WERI-Rb-1 (cell line): ENCODE measurements at regions not wholly inside any gene's neighbourhood (a gene's known extent, or its start where the extent isn't known, plus 50 kb on each side); places are given as distances from the start of the nearest gene placed in this dataset.

ENCODE experiments used
- DNase-seq: peaks from one replicate; pipeline ENCODE4 v3.0.0-alpha.2; 2020
- H3K27ac ChIP-seq: fragments of 250-450 bp; sonication (Bioruptor Pico); 2 replicates; pipeline ENCODE4 v1.5.1; 2020; ENCODE audit warnings: mild to moderate bottlenecking, moderate library complexity
- H3K27me3 ChIP-seq: fragments of 250-450 bp; sonication (Bioruptor Pico); 2 replicates; pipeline ENCODE4 v1.5.1; 2021; ENCODE audit warnings: mild to moderate bottlenecking, low read depth, moderate library complexity; ENCODE audit not compliant: insufficient read depth, severe bottlenecking
- H3K36me3 ChIP-seq: fragments of 250-450 bp; sonication (Bioruptor Pico); 2 replicates; pipeline ENCODE4 v1.5.1; 2020; ENCODE audit warnings: mild to moderate bottlenecking, moderate library complexity
- H3K4me3 ChIP-seq: 2 replicates; pipeline ENCODE4 v1.5.1; 2011; ENCODE audit warnings: low read depth, mild to moderate bottlenecking, control low read depth, low read length
- H3K9me3 ChIP-seq: fragments of 250-450 bp; sonication (Bioruptor Pico); 2 replicates; pipeline ENCODE4 v1.5.1; 2021; ENCODE audit warnings: mild to moderate bottlenecking, moderate library complexity; ENCODE audit not compliant: severe bottlenecking
- TF ChIP-seq, protein P1 (sequence below): IDR thresholded peaks from 2 replicates; pipeline ENCODE4 v1.5.1; 2011; ENCODE audit warnings: low read depth, mild to moderate bottlenecking, control low read depth, inconsistent platforms, low read length

GRCh38 chr12:13288937-13289652, 92.6 kb downstream of the EMP1 start:
- no peak overlapping the region for H3K27ac ChIP-seq
- H3K4me3 ChIP-seq, result no peak overlapping the region
- no peaks in the 10 kb centered on the region for H3K27me3 ChIP-seq
- no peak for DNase-seq
- H3K36me3 ChIP-seq, result no peaks in the 10 kb centered on the region
- H3K9me3 ChIP-seq, result no peaks in the 10 kb centered on the region
- TF ChIP-seq, protein P1, sequence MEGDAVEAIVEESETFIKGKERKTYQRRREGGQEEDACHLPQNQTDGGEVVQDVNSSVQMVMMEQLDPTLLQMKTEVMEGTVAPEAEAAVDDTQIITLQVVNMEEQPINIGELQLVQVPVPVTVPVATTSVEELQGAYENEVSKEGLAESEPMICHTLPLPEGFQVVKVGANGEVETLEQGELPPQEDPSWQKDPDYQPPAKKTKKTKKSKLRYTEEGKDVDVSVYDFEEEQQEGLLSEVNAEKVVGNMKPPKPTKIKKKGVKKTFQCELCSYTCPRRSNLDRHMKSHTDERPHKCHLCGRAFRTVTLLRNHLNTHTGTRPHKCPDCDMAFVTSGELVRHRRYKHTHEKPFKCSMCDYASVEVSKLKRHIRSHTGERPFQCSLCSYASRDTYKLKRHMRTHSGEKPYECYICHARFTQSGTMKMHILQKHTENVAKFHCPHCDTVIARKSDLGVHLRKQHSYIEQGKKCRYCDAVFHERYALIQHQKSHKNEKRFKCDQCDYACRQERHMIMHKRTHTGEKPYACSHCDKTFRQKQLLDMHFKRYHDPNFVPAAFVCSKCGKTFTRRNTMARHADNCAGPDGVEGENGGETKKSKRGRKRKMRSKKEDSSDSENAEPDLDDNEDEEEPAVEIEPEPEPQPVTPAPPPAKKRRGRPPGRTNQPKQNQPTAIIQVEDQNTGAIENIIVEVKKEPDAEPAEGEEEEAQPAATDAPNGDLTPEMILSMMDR, result no peak

- H3K27me3 ChIP-seq, result no peaks in the 10 kb centered on the region
- no peak overlapping the region for H3K4me3 ChIP-seq
- H3K27ac ChIP-seq, result no peak overlapping the region
- TF ChIP-seq, protein P1, result no peak
- no peak for DNase-seq
- no peaks in the 10 kb centered on the region for H3K9me3 ChIP-seq
- H3K36me3 ChIP-seq, result no peaks in the 10 kb centered on the region
These were observed 92.0 kb downstream of the EMP1 start for GRCh38 chr12:13288501-13288900.

- no peaks in the 10 kb centered on the region for H3K27me3 ChIP-seq
- TF ChIP-seq, protein P1, result no peak
- H3K27ac ChIP-seq, result no peak overlapping the region
- no peak for DNase-seq
- H3K4me3 ChIP-seq, result no peak overlapping the region
- H3K9me3 ChIP-seq, result no peaks in the 10 kb centered on the region
- H3K36me3 ChIP-seq, result no peaks in the 10 kb centered on the region
These were observed 87.3 kb downstream of the EMP1 start for GRCh38 chr12:13283867-13284266.

DNA sequence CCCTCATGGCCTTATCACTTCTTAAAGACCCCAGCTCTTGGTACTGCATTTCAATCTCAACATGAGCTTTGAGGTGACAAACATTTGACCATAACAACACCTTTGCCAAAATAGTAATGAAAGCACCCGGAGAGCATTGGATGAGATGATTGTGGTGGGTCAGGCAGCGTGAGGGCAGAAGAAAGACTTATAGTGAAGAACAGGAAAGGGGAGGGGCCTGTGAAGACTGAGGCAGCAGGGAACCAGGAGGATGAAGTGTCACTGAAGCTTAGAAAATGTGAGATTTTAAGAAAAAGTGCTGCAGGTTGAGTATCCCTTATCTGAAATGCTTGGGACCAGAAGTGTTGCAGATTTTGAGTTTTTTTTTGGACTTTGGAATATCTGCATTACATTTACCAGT, 86.3 kb downstream of the EMP1 start:
- H3K36me3 ChIP-seq, result no peaks in the 10 kb centered on the region
- H3K27me3 ChIP-seq, result no peaks in the 10 kb centered on the region
- no peak overlapping the region for H3K27ac ChIP-seq
- no peak overlapping the region for H3K4me3 ChIP-seq
- no peaks in the 10 kb centered on the region for H3K9me3 ChIP-seq
- TF ChIP-seq, protein P1, result no peak
- no peak for DNase-seq

- Histone ChIP-seq H3K4me3 (peak overlapping the region; percentile 10), H3K9me3 (no peaks in the 10 kb centered on the region), H3K27ac (0 out of 2 replicates have a peak overlapping the region, but pooled peaks have one; percentile 16), H3K27me3 (no peaks in the 10 kb centered on the region), H3K36me3 (no peaks in the 10 kb centered on the region)
- TF ChIP-seq, protein P1, result peak; percentile 82
- DNase-seq, result peak; percentile 82
These were observed 81.8 kb downstream of the EMP1 start for GRCh38 chr12:13278249-13278787.
